ENCODE measurements at regions not wholly inside any gene's neighbourhood (a gene's known extent, or its start where the extent isn't known, plus 50 kb on each side); places are given as distances from the start of the nearest gene placed in this dataset.

DNA sequence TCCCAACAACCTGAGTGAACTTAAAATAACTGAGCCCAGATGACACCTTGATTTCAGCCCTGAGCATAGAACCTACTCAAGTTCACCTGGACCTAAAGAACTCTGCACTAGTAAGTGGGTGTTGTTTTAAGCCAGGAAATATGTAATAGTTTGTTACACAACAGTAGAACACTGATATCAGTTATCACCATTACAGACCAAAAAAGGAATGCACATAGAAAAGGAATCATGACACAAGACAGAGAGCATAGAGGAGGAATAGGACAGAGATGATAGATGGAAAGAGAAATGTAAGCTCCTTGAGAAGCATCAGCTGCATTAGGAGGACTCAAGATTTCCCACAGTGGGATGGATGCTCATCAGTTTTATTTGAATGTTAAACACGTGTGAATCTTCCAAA, 1096.9 kb upstream of the SEMA6A start:
- H3K4me3 ChIP-seq (ENCODE audit: low read depth, low read length, poor library complexity, severe bottlenecking): no peak overlapping the region
- no peak overlapping the region for H3K27ac ChIP-seq (ENCODE audit: low read depth, low read length, poor library complexity, severe bottlenecking)
- POLR2A ChIA-PET: no interaction called here
- intact Hi-C loops (cut with micrococcal nuclease; ENCODE audit: unreplicated experiment): no loop called here
- CTCF ChIA-PET (ENCODE audit: unreplicated experiment): no interaction called here
- H3K36me3 ChIP-seq (ENCODE audit: insufficient read depth, low read length): no peaks in the 10 kb centered on the region
- TF ChIP-seq, protein P1, sequence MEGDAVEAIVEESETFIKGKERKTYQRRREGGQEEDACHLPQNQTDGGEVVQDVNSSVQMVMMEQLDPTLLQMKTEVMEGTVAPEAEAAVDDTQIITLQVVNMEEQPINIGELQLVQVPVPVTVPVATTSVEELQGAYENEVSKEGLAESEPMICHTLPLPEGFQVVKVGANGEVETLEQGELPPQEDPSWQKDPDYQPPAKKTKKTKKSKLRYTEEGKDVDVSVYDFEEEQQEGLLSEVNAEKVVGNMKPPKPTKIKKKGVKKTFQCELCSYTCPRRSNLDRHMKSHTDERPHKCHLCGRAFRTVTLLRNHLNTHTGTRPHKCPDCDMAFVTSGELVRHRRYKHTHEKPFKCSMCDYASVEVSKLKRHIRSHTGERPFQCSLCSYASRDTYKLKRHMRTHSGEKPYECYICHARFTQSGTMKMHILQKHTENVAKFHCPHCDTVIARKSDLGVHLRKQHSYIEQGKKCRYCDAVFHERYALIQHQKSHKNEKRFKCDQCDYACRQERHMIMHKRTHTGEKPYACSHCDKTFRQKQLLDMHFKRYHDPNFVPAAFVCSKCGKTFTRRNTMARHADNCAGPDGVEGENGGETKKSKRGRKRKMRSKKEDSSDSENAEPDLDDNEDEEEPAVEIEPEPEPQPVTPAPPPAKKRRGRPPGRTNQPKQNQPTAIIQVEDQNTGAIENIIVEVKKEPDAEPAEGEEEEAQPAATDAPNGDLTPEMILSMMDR (conservative IDR thresholded peaks at IDR 0.05; ENCODE audit: low read length): no peak
- no peak for TF ChIP-seq EZH2phosphoT487 (IDR thresholded peaks at IDR 0.05; ENCODE audit: borderline replicate concordance, low read depth, low read length)
- no peak overlapping the region for H2AFZ ChIP-seq (ENCODE audit: low read length)
- BruUV-seq (replicated peaks): no TSS peak
- H3K9me3 ChIP-seq (ENCODE audit: low read length): no peaks in the 10 kb centered on the region
- H3K4me2 ChIP-seq (ENCODE audit: low read length): no peak overlapping the region
- no peak for DNase-seq (ENCODE audit: low spot score)
- no peaks in the 10 kb centered on the region for H3K79me2 ChIP-seq (ENCODE audit: insufficient read depth, low read depth, low read length)
- no peaks in the 10 kb centered on the region for H3K4me1 ChIP-seq (ENCODE audit: insufficient read depth, low read length, poor library complexity, severe bottlenecking)
- H3K9me2 ChIP-seq (ENCODE audit: insufficient read depth, low read length): no peaks in the 10 kb centered on the region
- H4K20me1 ChIP-seq (ENCODE audit: insufficient read depth, low read length): no peaks in the 10 kb centered on the region

DNA sequence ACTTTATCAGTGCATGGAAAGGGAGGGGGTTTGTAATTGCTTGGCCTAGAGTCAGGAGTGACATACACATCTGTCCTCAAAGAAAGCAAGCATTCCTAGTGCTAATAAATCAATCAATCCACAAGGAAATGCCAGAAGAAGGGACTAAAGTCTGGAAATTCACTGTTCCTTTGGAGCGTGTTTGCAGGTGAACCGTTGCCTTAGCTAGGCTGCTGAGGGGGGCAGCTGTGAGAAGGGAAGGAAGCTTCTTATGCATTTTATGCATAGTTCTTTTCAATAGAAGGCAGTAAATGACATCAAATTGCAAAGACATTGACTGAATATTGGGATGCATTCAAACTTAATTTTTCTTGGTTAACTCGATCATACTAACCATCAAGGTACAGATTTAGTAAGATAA, 1092.5 kb upstream of the SEMA6A start:
- POLR2A ChIA-PET: no interaction called here

DNA sequence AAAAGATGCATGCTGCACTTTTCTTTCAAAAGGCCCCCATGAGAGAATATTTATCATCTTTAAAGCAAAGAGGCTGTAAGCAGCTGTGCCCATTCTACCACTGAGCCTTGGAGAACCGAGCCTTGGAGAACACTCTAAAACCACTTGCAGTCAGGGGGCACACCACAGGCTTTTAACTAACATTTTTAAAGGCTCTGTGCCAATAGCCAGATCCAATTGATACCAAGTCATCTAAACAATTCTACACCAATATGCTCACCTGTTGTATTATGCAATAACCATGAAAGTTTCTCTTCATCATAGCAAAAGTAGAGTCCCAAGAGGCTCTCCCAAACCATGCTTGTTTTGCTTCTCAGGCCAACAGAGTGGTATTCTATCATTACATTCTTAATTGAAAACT, 1090.5 kb upstream of the SEMA6A start:
- CTCF ChIA-PET (ENCODE audit: unreplicated experiment): no interaction called here
- DNase-seq (ENCODE audit: low spot score): no peak

More for the DNA sequence above, 1092.5 kb upstream of the SEMA6A start:
- no peak for TF ChIP-seq EZH2phosphoT487 (IDR thresholded peaks at IDR 0.05; ENCODE audit: borderline replicate concordance, low read depth, low read length)
- TF ChIP-seq, protein P1 (conservative IDR thresholded peaks at IDR 0.05; ENCODE audit: low read length): no peak
- Histone ChIP-seq H3K36me3 (ENCODE audit: insufficient read depth, low read length) (no peaks in the 10 kb centered on the region), H3K27ac (ENCODE audit: low read depth, low read length, poor library complexity, severe bottlenecking) (no peak overlapping the region), H2AFZ (ENCODE audit: low read length) (no peak overlapping the region), H3K4me3 (ENCODE audit: low read depth, low read length, poor library complexity, severe bottlenecking) (no peak overlapping the region), H3K9me3 (ENCODE audit: low read length) (no peaks in the 10 kb centered on the region), H3K9me2 (ENCODE audit: insufficient read depth, low read length) (no peaks in the 10 kb centered on the region), H3K79me2 (ENCODE audit: insufficient read depth, low read depth, low read length) (no peaks in the 10 kb centered on the region), H4K20me1 (ENCODE audit: insufficient read depth, low read length) (no peaks in the 10 kb centered on the region), H3K4me1 (ENCODE audit: insufficient read depth, low read length, poor library complexity, severe bottlenecking) (no peaks in the 10 kb centered on the region), H3K4me2 (ENCODE audit: low read length) (no peak overlapping the region)
- no TSS peak for BruUV-seq (replicated peaks)
- CTCF ChIA-PET (ENCODE audit: unreplicated experiment): no interaction called here
- intact Hi-C loops (cut with micrococcal nuclease; ENCODE audit: unreplicated experiment): no loop called here
- DNase-seq (ENCODE audit: low spot score): no peak

More for the DNA sequence above, 1090.5 kb upstream of the SEMA6A start:
- no peak overlapping the region for H3K4me2 ChIP-seq (ENCODE audit: low read length)
- no peaks in the 10 kb centered on the region for H3K9me2 ChIP-seq (ENCODE audit: insufficient read depth, low read length)
- H3K27ac ChIP-seq (ENCODE audit: low read depth, low read length, poor library complexity, severe bottlenecking): no peak overlapping the region
- no peaks in the 10 kb centered on the region for H3K9me3 ChIP-seq (ENCODE audit: low read length)
- BruUV-seq (replicated peaks): no TSS peak
- no peaks in the 10 kb centered on the region for H3K79me2 ChIP-seq (ENCODE audit: insufficient read depth, low read depth, low read length)
- POLR2A ChIA-PET: interaction anchor here (1.0 kb wide), 1 partner anchor 13 kb away, joined by 6 read pairs; no protein-coding TSS in a partner anchor
- intact Hi-C loops (cut with micrococcal nuclease; ENCODE audit: unreplicated experiment): no loop called here
- H3K4me1 ChIP-seq (ENCODE audit: insufficient read depth, low read length, poor library complexity, severe bottlenecking): no peaks in the 10 kb centered on the region
- H3K36me3 ChIP-seq (ENCODE audit: insufficient read depth, low read length): no peaks in the 10 kb centered on the region
- no peak overlapping the region for H2AFZ ChIP-seq (ENCODE audit: low read length)
- TF ChIP-seq, protein P1 (conservative IDR thresholded peaks at IDR 0.05; ENCODE audit: low read length): no peak
- no peak for TF ChIP-seq EZH2phosphoT487 (IDR thresholded peaks at IDR 0.05; ENCODE audit: borderline replicate concordance, low read depth, low read length)
- H3K4me3 ChIP-seq (ENCODE audit: low read depth, low read length, poor library complexity, severe bottlenecking): no peak overlapping the region
- H4K20me1 ChIP-seq (ENCODE audit: insufficient read depth, low read length): no peaks in the 10 kb centered on the region
